ENCODE measurements at regions not wholly inside any gene's neighbourhood (a gene's known extent, or its start where the extent isn't known, plus 50 kb on each side); places are given as distances from the start of the nearest gene placed in this dataset.

- no peak for TF ChIP-seq ZFX (IDR thresholded peaks at IDR 0.05; ENCODE audit: borderline replicate concordance)
- TF ChIP-seq, protein P1, sequence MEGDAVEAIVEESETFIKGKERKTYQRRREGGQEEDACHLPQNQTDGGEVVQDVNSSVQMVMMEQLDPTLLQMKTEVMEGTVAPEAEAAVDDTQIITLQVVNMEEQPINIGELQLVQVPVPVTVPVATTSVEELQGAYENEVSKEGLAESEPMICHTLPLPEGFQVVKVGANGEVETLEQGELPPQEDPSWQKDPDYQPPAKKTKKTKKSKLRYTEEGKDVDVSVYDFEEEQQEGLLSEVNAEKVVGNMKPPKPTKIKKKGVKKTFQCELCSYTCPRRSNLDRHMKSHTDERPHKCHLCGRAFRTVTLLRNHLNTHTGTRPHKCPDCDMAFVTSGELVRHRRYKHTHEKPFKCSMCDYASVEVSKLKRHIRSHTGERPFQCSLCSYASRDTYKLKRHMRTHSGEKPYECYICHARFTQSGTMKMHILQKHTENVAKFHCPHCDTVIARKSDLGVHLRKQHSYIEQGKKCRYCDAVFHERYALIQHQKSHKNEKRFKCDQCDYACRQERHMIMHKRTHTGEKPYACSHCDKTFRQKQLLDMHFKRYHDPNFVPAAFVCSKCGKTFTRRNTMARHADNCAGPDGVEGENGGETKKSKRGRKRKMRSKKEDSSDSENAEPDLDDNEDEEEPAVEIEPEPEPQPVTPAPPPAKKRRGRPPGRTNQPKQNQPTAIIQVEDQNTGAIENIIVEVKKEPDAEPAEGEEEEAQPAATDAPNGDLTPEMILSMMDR (IDR thresholded peaks at IDR 0.05) = no peak
- no peak overlapping the region for H3K27ac ChIP-seq
Observed at GRCh38 chr9:88635151-88635550, 100.2 kb downstream of the NXNL2 start.

DNA sequence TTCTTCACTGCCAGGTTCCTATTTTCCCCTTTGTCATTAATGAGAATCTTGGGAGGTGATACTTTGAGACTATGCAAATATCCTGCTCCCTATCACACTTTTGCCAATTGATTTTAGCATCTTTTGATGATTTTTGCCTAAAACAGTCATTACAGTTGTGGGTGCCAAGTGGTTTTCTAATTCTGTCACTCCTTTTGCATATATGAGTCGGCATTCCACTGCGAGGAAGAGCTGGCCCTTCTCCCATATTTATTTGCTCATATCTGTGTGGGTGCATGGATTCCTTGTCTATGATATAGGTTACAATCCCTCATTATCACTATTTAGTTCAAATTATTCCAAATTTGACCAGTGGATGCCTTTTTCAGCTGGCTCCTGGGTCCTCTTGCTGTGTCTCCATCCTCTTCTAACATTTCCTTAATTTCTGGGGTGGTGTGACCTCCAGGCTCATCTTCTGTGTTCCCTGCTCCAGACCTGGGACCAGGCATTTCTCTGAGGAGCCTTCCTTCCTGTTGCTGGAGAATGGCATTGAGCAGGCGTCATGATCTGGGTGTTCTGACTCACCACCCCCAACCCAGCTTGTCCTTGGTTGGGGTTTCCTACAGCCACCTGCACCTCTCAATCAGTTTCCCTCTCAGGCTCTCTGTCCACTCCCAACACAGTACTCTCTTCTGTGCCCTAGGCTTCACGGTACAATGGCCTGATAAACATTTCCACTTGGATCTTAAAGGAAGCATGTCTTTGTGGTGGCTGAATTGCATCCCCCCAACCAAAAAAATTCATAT, 106.7 kb downstream of the NXNL2 start:
- H3K27ac ChIP-seq = no peak overlapping the region
- no peak for TF ChIP-seq ZFX (IDR thresholded peaks at IDR 0.05; ENCODE audit: borderline replicate concordance)
- TF ChIP-seq, protein P1 (IDR thresholded peaks at IDR 0.05) = no peak

DNA sequence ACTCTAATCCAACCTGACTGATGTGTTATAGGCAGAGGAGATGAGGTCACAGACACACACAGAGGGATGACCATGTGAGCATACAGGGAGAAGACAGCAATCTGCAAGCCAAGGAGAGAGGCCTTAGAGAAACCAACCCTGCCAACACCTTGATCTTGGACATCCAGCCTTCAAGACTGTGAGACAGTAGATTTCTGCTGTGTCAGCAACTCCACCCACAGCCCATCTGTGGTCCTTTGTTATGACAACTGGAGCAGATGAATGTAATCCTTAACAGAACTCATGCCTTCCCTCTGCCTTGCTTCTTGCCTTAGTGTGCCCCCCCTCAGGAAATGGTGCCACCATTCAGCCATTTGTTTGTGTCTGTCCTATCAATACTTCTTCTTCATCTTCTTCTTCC, 107.4 kb downstream of the NXNL2 start:
- no peak overlapping the region for H3K27ac ChIP-seq
- TF ChIP-seq, protein P1 (IDR thresholded peaks at IDR 0.05) = no peak
- TF ChIP-seq ZFX (IDR thresholded peaks at IDR 0.05; ENCODE audit: borderline replicate concordance) = no peak

DNA sequence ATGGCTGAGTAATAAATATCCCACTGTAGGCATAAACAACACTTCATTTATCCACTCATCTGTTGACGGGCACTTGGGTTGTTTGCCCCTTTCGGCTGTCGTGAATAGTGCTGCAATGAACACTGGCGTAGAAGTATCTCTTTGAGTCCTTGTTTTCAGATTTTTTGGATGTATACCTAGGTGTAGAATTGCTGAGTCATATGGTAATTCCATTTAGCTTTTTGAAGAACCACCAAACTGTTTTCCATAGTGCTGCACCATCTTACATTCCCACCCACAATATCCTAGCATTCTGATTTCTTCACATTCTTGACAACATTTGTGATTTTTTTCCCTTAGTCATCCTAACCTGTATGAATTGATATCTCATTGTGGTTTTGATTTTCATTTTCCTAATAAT, 109.0 kb downstream of the NXNL2 start:
- H3K27ac ChIP-seq = no peak overlapping the region
- no peak for TF ChIP-seq ZFX (IDR thresholded peaks at IDR 0.05; ENCODE audit: borderline replicate concordance)
- TF ChIP-seq, protein P1 (IDR thresholded peaks at IDR 0.05) = no peak

DNA sequence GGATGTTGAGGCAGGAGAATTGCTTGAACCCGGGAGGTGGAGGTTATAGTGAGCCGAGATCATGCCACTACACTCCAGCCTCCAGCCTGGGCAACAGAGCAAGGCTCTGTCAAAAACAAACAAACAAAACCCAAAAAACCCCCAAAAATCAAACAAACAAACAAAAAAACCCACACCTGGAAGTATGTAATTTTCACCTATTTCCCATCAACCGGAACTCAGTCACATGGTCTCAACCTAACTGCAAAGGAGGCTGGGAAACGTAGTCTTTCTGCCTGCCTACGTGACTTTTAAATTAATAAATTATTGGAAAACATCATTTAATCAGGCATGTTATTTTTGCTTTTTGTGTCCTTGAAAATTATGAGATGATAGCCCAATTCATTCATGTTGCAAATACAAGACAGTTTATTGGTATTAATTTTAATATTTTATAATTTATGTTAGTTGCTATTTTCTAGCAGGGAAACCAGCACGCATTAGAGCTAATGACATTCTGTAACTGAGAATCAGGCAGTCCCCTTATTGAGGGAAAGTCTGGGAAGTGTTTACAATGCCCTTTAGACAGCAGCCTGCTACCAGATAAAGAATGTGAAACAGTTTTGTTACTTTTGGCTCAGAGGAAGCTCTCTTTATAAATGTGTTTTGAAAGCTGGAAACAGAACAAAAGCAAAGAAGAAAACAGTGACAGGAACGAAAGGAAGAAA, 110.3 kb downstream of the NXNL2 start:
- H3K27ac ChIP-seq = no peak overlapping the region
- TF ChIP-seq, protein P1 (IDR thresholded peaks at IDR 0.05) = no peak
- TF ChIP-seq ZFX (IDR thresholded peaks at IDR 0.05; ENCODE audit: borderline replicate concordance) = no peak

DNA sequence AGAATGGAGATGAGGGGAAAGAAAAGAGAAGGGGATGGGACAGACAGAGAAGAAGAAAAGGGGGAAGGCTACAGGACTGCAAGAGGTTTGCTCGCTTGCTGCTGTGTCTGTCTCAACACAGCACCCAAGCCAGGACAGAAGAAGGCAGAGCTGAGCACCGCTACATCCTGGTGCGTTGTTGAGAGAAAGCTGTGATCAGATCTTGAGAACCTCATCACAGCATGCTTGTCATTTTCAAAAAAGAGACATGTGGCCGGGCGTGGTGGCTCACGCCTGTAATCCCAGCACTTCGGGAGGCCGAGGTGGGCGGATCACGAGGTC, 110.9 kb downstream of the NXNL2 start:
- no peak for TF ChIP-seq ZFX (IDR thresholded peaks at IDR 0.05; ENCODE audit: borderline replicate concordance)
- TF ChIP-seq, protein P1 (IDR thresholded peaks at IDR 0.05) = no peak
- no peak overlapping the region for H3K27ac ChIP-seq

Data from 22Rv1 (cell line).